ENCODE measurements at regions not wholly inside any gene's neighbourhood (a gene's known extent, or its start where the extent isn't known, plus 50 kb on each side); places are given as distances from the start of the nearest gene placed in this dataset.

DNA sequence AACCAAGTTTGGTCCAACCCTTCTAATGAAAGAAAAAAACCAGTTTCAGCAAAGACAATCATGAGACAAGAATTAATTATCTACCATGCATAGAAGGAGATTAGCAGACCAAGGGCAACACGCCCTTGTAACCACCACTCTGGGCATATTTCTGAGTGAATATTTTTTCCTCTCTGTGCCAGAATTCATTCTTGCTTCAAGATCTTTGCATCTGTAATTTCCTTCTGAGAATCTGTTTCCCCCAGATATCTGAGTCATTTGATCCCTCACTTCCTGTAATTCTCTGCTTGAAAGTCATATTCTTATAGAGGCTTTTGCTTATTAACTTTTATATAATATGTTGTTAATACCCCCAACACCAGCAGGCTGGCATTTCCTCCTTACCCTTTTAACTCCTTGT lies 243.7 kb downstream of the SLC16A7 start:
- DNase-seq = no peak

- no peak for DNase-seq
Observed at GRCh38 chr12:59843260-59843843, 247.5 kb downstream of the SLC16A7 start.

DNA sequence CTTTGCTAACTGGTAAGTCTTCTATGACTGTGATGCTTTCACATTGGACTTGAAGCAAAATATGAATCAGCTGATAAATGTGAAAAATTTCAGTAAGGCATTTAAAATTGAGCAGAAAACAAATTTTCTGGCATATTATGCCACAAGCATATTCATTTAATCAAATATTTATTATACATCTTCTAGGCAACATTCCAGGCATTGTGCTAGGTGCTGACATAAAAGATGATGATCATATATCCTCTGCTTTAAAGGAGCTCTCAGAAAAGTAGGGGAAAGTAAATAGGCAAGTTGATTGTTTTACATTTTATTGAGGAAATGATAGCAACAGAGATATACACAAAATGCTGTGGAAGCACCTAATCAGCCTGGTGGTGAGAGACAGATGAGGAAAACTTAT lies 248.9 kb downstream of the SLC16A7 start:
- no peak for DNase-seq

DNA sequence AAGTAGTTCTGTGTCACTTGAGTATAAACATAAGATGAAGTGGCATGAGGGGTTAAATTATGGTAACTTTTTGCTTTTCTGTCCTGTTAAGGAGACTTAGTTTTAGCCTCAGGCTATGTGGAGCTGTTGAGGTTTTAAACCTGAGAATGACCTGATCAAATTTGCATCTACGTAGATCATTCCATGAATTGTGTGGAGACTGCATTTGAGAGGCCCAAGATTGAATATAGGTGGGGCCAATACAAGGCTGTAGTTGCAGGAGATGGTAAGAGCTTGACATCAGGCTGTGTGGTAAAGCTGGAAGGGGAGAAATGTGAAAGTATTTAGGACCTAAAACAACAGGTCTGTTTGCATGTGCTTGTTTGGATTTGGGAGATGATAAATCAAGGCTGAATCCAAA lies 249.5 kb downstream of the SLC16A7 start:
- DNase-seq = no peak

GRCh38 chr12:59847127-59847526 lies 251.3 kb downstream of the SLC16A7 start:
- DNase-seq = no peak

DNA sequence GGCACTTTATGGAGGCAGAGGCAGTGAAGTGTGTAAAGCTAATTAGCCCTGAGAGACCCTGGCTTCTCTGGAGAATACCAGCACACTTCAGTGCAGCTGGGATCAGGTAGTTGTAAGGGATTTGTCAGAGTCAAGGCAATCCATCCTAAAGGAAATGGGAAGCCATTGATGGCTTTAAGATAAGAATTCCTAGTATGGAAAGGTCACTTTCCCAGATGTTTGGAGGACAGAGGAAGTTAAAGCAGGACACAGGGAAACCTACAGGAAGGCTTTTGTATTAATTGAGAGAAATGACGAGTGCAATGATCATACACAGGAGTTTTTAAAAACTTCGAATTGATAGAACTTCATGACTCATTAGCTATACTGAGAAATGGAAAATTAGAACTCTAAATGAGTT lies 254.4 kb downstream of the SLC16A7 start:
- DNase-seq = no peak

GRCh38 chr12:59858508-59859170 lies 262.8 kb downstream of the SLC16A7 start:
- no peak for DNase-seq

DNA sequence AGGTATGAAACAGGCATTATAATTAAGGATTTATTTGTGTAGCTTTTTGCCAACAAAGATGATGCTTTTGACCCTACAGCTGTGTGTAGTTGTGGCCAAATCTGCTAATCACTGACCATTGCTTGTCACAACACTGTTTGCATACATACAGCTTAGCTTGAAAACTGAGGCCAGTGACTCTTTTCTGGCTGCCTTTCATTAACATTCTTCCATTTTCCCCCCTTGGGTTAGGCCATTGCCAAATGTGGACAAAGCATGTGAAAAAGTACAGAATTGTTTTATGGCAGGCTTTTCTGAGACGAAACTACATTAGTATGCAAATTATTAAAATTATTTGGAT lies 263.3 kb downstream of the SLC16A7 start:
- DNase-seq = no peak

- DNase-seq = no peak
Observed at GRCh38 chr12:59861635-59862034, 265.8 kb downstream of the SLC16A7 start.

- DNase-seq = no peak
Observed at GRCh38 chr12:59867055-59867454, 271.2 kb downstream of the SLC16A7 start.

DNA sequence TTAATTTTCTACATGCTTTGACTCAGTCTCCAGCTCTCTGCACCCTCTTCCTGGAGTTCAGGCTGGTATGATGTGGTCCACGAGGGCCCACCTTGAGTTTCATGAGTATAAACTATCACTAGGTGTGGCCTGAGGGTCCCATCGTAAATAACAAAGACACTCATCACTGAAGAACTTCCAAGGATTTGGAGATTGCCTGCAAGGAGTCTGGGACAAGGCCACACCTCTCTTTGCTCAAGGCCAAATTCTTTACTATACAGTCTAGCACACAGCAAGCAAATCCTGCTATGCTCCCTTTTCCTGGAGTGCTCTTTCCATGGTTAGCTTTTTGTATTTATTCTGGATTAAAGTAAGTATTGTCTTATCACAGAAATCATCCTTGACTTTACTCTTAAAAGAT lies 271.9 kb downstream of the SLC16A7 start:
- no peak for DNase-seq

GRCh38 chr12:59871779-59872178 lies 275.9 kb downstream of the SLC16A7 start:
- no peak for DNase-seq

DNA sequence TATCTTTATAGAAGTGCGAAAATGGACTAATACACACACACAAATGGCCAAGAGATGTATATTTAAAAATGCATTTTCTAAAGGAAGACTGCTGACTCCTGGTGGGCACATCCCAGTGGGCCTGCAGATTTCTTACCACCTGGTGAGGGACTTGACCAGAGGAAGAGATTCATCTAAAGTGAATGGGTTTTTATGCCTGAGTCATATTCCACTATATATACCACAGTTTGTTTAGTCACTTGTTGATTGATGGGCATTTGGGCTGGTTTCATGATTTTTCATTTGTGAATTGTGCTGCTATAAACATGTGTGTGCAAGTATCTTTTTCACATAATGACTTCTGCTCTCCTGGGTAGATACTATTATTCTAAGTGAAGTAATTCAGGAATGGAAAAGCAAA lies 277.3 kb downstream of the SLC16A7 start:
- no peak for DNase-seq

- no peak for DNase-seq
Observed at GRCh38 chr12:59874781-59875180, 279.0 kb downstream of the SLC16A7 start.

DNA sequence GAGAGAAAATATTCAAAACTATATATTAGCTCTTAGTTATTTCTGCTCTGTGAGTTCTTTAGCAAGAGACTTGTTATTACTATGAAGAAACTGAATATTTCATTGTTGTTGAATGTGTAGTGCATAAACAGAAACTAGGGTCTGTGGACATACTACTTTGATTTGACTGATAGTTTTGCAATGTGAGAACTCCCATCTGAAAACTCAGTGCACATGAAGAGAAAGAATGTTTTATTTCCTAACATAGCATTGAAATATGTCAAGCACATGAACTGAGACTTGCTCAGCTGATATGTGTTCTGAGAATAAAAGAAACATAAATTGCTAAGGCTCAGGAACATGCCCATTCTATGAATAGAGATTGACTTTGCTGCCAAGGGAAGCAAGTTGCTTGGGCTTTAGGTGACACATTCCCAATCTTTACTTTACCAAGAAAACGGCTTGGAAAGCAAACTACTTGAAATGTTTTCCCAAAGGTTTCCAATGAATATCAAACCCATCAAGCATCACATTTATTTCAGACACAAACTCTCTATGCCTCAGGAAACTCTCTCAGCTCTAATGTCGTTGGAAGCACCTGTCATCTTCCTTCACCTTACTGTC lies 290.4 kb downstream of the SLC16A7 start:
- DNase-seq = no peak

DNA sequence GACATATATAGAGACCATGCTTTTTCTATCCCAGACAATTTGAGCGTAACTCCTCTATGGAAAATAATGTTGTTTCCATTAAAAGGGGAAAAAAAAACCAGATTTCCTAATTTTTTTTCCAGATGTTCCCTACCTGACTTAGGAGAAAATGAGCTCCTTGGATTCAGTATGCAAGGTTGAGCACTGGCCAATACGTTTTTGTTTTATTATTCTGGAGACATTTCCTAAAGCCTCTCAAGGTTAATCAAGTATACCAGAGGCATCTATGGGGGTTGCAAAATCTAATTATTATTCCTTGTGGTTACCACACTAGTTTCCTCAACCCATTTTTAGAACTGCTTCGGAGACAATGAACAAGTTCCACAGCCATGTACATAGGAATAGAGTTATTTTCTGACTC lies 291.3 kb downstream of the SLC16A7 start:
- DNase-seq = no peak

- no peak for DNase-seq
Observed at GRCh38 chr12:59890896-59891579, 295.2 kb downstream of the SLC16A7 start.

DNA sequence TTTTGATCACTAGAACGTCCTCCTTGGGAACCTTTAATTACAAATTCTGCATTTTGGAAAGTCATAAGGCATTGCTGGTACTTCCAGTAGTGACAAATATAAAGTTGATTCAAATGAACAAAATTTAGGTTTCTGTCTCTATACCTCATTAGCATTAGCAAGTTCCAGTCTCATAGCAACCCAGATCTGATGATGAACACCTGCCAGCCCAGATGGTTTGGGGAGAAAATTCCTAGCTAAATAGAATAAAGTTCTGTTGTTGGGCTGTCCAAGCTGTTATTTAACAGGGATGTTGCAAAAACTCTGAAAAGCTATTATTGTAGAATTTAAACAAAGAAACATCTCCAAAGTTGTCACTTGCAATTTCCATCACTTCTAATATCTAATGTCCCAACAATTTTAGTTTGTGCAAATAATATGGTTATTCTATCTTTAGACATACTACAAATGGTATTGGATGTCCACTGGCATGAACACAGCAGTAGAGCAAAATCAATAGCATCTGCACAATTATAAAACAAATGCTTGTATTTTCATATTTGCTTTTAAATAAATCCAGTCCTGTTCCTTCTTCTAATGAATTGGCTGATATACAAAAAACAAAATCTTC lies 299.4 kb downstream of the SLC16A7 start:
- peak; percentile 53 for DNase-seq

DNA sequence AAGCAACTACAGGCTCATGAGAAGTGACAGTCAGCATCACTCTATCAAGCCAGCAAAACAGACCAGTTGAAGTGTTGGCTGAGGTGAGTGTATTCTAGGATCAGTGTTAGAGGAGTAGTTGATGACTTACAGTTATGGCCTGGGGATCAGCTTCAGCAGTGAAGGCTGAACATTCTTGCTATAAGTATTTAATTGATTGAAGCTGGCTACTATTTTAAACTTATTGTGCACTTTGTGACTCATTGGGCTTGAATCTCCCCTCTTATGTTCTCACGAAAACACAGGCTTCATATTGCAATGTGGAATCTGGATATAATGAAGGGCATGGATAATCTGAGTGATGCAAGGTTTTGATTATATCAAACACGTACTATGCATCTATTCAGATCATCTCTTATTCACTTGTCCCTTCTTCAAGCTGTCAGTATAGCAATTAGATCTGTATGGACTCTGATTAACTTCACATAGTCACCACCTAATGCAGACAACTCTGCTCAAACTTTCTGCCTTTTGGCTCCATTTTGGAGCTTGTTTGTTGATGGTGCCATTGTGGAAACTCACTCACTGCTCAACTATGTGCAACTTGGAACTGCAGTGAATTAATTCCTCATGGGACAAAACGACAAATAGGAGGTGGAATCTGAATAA lies 309.2 kb downstream of the SLC16A7 start:
- DNase-seq = peak; percentile 9

DNA sequence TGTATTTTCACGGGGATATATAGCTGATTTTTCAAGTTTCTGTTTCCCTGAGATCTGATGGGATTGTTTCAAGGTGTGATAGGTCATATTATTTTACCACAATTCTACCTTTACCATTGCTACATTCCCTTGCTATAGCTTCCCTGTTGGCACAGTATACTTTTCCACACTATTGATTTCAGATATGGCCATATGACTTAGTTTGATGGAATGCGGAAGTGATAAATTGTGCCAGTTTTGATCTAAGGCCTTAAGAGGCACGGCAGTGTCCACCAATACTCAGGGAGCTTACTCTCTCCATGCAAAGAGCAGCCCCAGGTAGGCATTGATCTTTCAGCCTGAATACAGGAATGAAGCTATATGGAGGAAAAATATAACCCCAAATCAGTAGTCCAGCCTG lies 315.7 kb downstream of the SLC16A7 start:
- no peak for DNase-seq

DNA sequence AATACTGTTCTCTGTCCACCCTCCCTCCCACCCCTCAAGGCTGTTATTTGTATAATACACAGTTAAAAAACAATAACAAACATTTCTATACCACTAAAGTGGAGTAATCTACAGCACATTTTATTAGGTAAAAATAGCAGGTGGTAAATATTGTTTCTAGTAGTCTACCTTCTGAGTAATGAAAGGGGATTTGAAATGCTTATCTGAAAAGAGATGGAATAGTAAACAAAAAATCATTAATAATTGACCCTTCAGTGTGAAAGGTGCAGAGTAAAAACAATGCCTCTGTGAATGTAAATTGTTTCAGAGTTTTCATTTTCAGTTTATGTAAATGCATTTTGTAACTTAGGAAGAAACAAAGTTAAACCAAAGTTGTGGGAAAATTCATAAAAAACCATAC lies 321.2 kb downstream of the SLC16A7 start:
- no peak for DNase-seq

GRCh38 chr12:59927032-59927431 lies 331.2 kb downstream of the SLC16A7 start:
- no peak for DNase-seq

DNA sequence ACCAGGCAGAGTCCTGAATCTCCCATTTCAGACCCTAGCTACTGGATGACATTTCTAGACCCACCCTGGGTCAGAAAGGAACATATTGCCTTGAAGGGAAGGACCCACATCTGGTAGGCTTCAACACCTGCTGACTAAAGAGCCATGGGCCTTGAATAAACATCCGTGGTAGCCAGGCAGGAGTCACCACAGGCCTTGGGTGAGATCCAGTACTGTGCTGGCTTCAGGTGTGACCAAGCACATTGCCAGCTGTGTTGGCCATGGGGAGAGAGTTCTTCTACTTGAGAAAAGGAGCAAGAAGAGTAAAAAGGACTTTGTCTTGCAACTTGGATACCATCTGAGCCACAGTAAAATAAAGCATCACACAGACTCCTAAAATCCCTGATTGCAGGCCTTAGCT lies 332.6 kb downstream of the SLC16A7 start:
- DNase-seq = no peak
